Activated CD4-positive, alpha-beta T cell treated with anti-CD3 and anti-CD28 coated beads for 36 hours (primary cell): ENCODE measurements at regions not wholly inside any gene's neighbourhood (a gene's known extent, or its start where the extent isn't known, plus 50 kb on each side); places are given as distances from the start of the nearest gene placed in this dataset.
"Not testable (repeated sequence)": the region's sequence is repeated elsewhere in the genome, so short reads cannot be mapped to it uniquely, and the experiment has no call there.

ENCODE experiments used
- ATAC-seq: fragments of 200-7000 bp; cut with Tn5 transposase; one replicate; pipeline ENCODE4 v1.10.0; 2021; ENCODE audit warnings: mild to moderate bottlenecking, moderate library complexity
- CTCF ChIA-PET: fragments of 350-600 bp; sonication (Branson Sonifier 250); formaldehyde crosslinking; loops from one replicate; lab custom pipeline; 2021; ENCODE audit warnings: antibody characterized with exemption; lab: Charles Lee
- POLR2A ChIA-PET: fragments of 350-600 bp; sonication (Branson Sonifier 250); formaldehyde crosslinking; loops from one replicate; lab custom pipeline; 2021; ENCODE audit warnings: antibody characterized with exemption, inconsistent platforms; lab: Charles Lee
- DNase-seq: peaks from one replicate; pipeline ENCODE4 v3.0.0-alpha.2; 2020
- H3K27ac Mint-ChIP-seq: one replicate; pipeline ENCODE4 v1.8.0; 2021; ENCODE audit warnings: mixed read lengths
- H3K27me3 Mint-ChIP-seq: one replicate; pipeline ENCODE4 v1.8.0; 2021; ENCODE audit warnings: mixed read lengths
- H3K36me3 Mint-ChIP-seq: one replicate; pipeline ENCODE4 v1.8.0; 2021; ENCODE audit warnings: low read depth, mixed read lengths
- H3K4me1 Mint-ChIP-seq: one replicate; pipeline ENCODE4 v1.8.0; 2021; ENCODE audit warnings: mixed read lengths
- H3K4me3 Mint-ChIP-seq: one replicate; pipeline ENCODE4 v1.8.0; 2021; ENCODE audit warnings: mild to moderate bottlenecking, moderate library complexity, mixed read lengths
- H3K9me3 Mint-ChIP-seq: one replicate; pipeline ENCODE4 v1.8.0; 2021; ENCODE audit warnings: low read depth, mixed read lengths
- intact Hi-C, 2 experiments: fragments of 100-400 bp; cut with DNase I in 1 of 2; cut with micrococcal nuclease in 1 of 2; formaldehyde crosslinking; loops; one replicate each; pipeline versions ENCODE4 v1.14.2 to v1.15.1; 2022 to 2024; cut with DNase I, micrococcal nuclease

DNA sequence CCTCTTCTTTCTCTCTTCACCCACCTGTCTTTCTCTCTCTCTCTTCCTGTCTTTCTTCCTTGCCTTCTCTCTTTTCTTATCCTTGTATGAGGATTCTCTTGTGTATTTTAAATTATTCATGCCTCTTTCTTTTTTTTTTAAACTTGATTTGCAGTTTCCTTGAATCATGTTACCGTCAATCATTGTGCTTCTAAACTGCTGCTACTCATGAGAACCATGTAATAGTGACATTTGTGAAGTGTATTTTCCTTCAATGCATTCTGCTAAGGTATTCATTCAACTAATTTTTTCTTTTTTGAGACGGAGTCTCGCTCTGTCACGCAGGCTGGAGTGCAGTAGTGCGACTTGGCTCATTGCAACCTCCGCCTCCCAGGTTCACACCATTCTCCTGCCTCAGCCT lies 539.1 kb upstream of the BRINP3 start:
- DNase-seq, result no peak
- ChIA-PET CTCF (no interaction called here), POLR2A (no interaction called here)
- H3K36me3 Mint-ChIP-seq, result no peaks in the 10 kb centered on the region
- H3K9me3 Mint-ChIP-seq, result peaks cover 9% of the 10 kb centered on the region
- no peaks in the 10 kb centered on the region for H3K4me1 Mint-ChIP-seq
- no peak for ATAC-seq
- H3K27me3 Mint-ChIP-seq, result no peaks in the 10 kb centered on the region
- H3K4me3 Mint-ChIP-seq, result no peak overlapping the region
- H3K27ac Mint-ChIP-seq, result no peak overlapping the region
- intact Hi-C loops, result no loop called here

DNA sequence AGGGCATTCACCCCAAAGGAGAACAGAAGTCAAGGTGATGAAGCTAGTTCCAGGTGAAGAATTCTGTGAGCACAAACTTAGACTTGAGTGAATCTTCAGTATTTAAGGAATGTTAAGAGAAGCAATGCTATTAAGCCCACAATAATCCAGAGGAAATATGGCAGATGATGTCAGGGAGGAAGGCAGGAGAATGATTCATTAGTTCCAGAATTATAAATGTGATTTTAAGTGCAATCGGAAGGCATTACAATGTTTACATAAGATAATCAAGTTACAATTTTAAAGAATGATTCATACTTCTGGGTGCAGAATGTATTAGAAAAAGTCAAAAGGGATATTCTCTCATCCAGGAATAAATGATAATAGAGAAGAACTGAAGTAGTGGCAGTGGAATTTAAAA lies 545.2 kb upstream of the BRINP3 start:
- ChIA-PET CTCF (no interaction called here), POLR2A (no interaction called here)
- DNase-seq (no peak), ATAC-seq (no peak)
- Mint-ChIP-seq H3K36me3 (no peaks in the 10 kb centered on the region), H3K4me1 (no peaks in the 10 kb centered on the region), H3K9me3 (peaks cover 15% of the 10 kb centered on the region), H3K27me3 (no peaks in the 10 kb centered on the region), H3K27ac (no peak overlapping the region), H3K4me3 (no peak overlapping the region)
- intact Hi-C loops, result no loop called here

GRCh38 chr1:191025896-191026642 lies 548.4 kb upstream of the BRINP3 start:
- no peak overlapping the region for H3K4me3 Mint-ChIP-seq
- ATAC-seq (no peak), DNase-seq (no peak)
- ChIA-PET CTCF (no interaction called here), POLR2A (no interaction called here)
- no peak overlapping the region for H3K27ac Mint-ChIP-seq
- H3K27me3 Mint-ChIP-seq, result no peaks in the 10 kb centered on the region
- intact Hi-C loops, result no loop called here
- H3K36me3 Mint-ChIP-seq, result no peaks in the 10 kb centered on the region
- no peaks in the 10 kb centered on the region for H3K4me1 Mint-ChIP-seq
- H3K9me3 Mint-ChIP-seq, result peaks cover 31% of the 10 kb centered on the region

- intact Hi-C loops, result no loop called here
- Mint-ChIP-seq H3K4me1 (no peaks in the 10 kb centered on the region), H3K36me3 (no peaks in the 10 kb centered on the region), H3K27me3 (no peaks in the 10 kb centered on the region), H3K9me3 (peaks cover 31% of the 10 kb centered on the region), H3K27ac (no peak overlapping the region), H3K4me3 (no peak overlapping the region)
- POLR2A ChIA-PET, result no interaction called here
- ATAC-seq, result no peak
- no peak for DNase-seq
- CTCF ChIA-PET, result no interaction called here
Observed at GRCh38 chr1:191026828-191027227, 549.2 kb upstream of the BRINP3 start.

- ChIA-PET POLR2A (no interaction called here), CTCF (interaction anchor here (0.7 kb wide), 1 partner anchor 14 kb away, joined by 3 read pairs; no protein-coding TSS in a partner anchor)
- intact Hi-C loops, result no loop called here
- Mint-ChIP-seq H3K4me3 (no peak overlapping the region), H3K27ac (no peak overlapping the region), H3K9me3 (peaks cover 16% of the 10 kb centered on the region), H3K4me1 (no peaks in the 10 kb centered on the region), H3K27me3 (no peaks in the 10 kb centered on the region), H3K36me3 (no peaks in the 10 kb centered on the region)
- no peak for ATAC-seq
- no peak for DNase-seq
Observed at GRCh38 chr1:191034132-191034531, 556.5 kb upstream of the BRINP3 start.

- H3K4me3 Mint-ChIP-seq, result no peak overlapping the region
- ChIA-PET CTCF (no interaction called here), POLR2A (no interaction called here)
- no peak overlapping the region for H3K27ac Mint-ChIP-seq
- intact Hi-C loops, result no loop called here
- H3K27me3 Mint-ChIP-seq, result no peaks in the 10 kb centered on the region
- DNase-seq (no peak), ATAC-seq (no peak)
- no peaks in the 10 kb centered on the region for H3K36me3 Mint-ChIP-seq
- peaks cover 11% of the 10 kb centered on the region for H3K9me3 Mint-ChIP-seq
- H3K4me1 Mint-ChIP-seq, result no peaks in the 10 kb centered on the region
Observed at GRCh38 chr1:191043066-191043465, 565.4 kb upstream of the BRINP3 start.

- POLR2A ChIA-PET, result no interaction called here
- intact Hi-C loops, result no loop called here
Observed at GRCh38 chr1:191049781-191050180, 572.1 kb upstream of the BRINP3 start.

GRCh38 chr1:191052888-191053287 lies 575.2 kb upstream of the BRINP3 start:
- H3K9me3 Mint-ChIP-seq, result peaks cover 15% of the 10 kb centered on the region
- DNase-seq (no peak), ATAC-seq (no peak)
- no peak overlapping the region for H3K27ac Mint-ChIP-seq
- CTCF ChIA-PET, result no interaction called here
- H3K4me1 Mint-ChIP-seq, result no peaks in the 10 kb centered on the region
- no peak overlapping the region for H3K4me3 Mint-ChIP-seq
- H3K27me3 Mint-ChIP-seq, result no peaks in the 10 kb centered on the region
- intact Hi-C loops, result no loop called here
- POLR2A ChIA-PET, result no interaction called here
- H3K36me3 Mint-ChIP-seq, result no peaks in the 10 kb centered on the region

More at GRCh38 chr1:191049781-191050180, 572.1 kb upstream of the BRINP3 start:
- Mint-ChIP-seq H3K9me3 (peaks cover 15% of the 10 kb centered on the region), H3K27me3 (no peaks in the 10 kb centered on the region), H3K36me3 (no peaks in the 10 kb centered on the region), H3K4me1 (no peaks in the 10 kb centered on the region), H3K27ac (no peak overlapping the region), H3K4me3 (no peak overlapping the region)
- DNase-seq (no peak), ATAC-seq (no peak)
- CTCF ChIA-PET, result no interaction called here

DNA sequence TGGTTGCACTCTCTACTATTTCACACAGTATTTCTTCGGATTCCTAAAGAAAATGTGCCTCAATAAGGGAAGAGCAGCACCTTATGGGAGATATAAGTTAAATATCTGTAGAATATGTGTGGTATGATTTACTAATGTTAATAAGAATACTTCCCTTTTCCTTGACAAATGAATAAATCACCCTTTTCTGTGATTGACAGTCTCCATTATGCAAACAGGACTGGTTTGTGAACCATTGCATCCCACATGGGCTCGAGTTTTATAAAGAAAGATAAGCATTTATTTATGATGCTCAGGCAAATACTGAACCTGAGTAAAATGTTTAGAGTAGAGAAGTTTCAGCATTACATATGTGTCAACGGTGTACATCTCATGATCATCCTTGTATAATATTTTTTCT lies 587.7 kb upstream of the BRINP3 start:
- ChIA-PET CTCF (no interaction called here), POLR2A (no interaction called here)
- Mint-ChIP-seq H3K4me3 (no peak overlapping the region), H3K4me1 (no peaks in the 10 kb centered on the region), H3K36me3 (no peaks in the 10 kb centered on the region), H3K9me3 (peaks cover 16% of the 10 kb centered on the region), H3K27me3 (no peaks in the 10 kb centered on the region), H3K27ac (no peak overlapping the region)
- ATAC-seq, result no peak
- intact Hi-C loops, result no loop called here
- DNase-seq, result no peak

DNA sequence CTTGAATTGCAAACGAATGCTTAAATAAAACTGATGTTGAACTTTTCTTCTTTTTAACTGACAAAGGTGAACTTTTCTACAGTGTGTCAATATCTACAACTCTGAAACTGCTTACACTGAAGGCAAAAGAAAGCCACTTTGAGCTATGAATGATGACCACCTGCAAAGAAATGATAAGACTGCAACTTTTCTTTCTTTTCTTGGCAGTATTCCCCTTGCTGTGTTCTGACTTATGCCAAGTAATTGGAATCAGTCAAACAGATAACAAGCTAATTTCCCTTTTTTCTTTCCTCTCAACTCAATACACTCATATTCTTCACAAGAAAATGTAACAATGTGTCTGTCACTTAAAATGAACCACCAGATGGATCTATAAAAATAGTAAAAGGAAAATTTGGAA lies 588.1 kb upstream of the BRINP3 start:
- Mint-ChIP-seq H3K4me1 (no peaks in the 10 kb centered on the region), H3K36me3 (no peaks in the 10 kb centered on the region), H3K27me3 (no peaks in the 10 kb centered on the region), H3K4me3 (no peak overlapping the region), H3K27ac (no peak overlapping the region), H3K9me3 (peaks cover 16% of the 10 kb centered on the region)
- ChIA-PET POLR2A (no interaction called here), CTCF (no interaction called here)
- DNase-seq (no peak), ATAC-seq (no peak)
- intact Hi-C loops, result no loop called here

DNA sequence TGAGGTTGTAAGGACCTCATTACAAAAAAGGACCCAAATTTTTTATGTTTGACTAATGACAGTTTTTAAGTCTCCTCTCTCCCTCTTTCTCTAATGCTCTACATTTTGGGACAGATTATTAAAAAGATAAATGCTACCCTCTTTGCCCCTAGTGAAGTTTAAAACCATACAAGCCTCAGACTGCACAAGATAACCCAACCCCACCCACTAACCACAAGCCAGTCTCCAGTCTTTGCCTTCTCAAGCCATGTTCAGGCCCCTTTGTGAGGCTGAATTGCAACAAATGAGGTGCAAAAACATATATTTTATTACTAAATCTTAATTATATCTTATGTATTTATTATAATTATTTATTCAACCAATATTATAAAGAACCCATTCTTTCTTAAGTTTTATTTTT lies 597.2 kb upstream of the BRINP3 start:
- Mint-ChIP-seq H3K4me3 (no peak overlapping the region), H3K27ac (no peak overlapping the region), H3K4me1 (no peaks in the 10 kb centered on the region), H3K27me3 (no peaks in the 10 kb centered on the region), H3K9me3 (peaks cover 2% of the 10 kb centered on the region), H3K36me3 (no peaks in the 10 kb centered on the region)
- ChIA-PET CTCF (no interaction called here), POLR2A (no interaction called here)
- DNase-seq (no peak), ATAC-seq (no peak)
- intact Hi-C loops, result no loop called here

DNA sequence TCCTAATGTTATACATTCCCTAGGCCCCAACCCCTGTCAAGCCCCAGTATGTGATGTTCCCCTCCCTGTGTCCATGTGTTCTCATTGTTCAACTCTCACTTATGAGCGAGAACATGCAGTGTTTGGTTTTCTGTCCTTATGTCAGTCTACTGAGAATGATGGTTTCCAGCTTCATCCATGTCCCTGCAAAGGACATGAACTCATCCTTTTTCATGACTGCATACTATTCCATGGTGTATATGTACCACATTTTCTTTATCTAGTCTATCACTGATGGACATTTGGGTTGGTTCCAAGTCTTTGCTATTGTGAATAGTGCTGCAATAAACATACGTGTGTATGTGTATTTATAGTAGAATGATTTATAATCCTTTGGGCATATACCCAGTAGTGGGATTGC lies 605.4 kb upstream of the BRINP3 start:
- intact Hi-C loops, ATAC-seq, DNase-seq, CTCF ChIA-PET, H3K27ac Mint-ChIP-seq, H3K4me3 Mint-ChIP-seq, H3K4me1 Mint-ChIP-seq, POLR2A ChIA-PET, H3K36me3 Mint-ChIP-seq, H3K27me3 Mint-ChIP-seq: not testable (repeated sequence)
- peaks cover 16% of the 10 kb centered on the region for H3K9me3 Mint-ChIP-seq
